SK-N-SH treated with all-trans-retinoic acid at 6 μM for 48 hours (cell line): ENCODE measurements at regions not wholly inside any gene's neighbourhood (a gene's known extent, or its start where the extent isn't known, plus 50 kb on each side); places are given as distances from the start of the nearest gene placed in this dataset.
"Not testable (repeated sequence)": the region's sequence is repeated elsewhere in the genome, so short reads cannot be mapped to it uniquely, and the experiment has no call there.

Experiments used
- ATAC-seq: fragments of 200-7000 bp; cut with Tn5 transposase; 3 replicates; pipeline ENCODE4 v1.9.1; 2020; ENCODE audit warnings: mild to moderate bottlenecking, moderate library complexity
- ARNTL ChIP-seq: fragments of 450-650 bp; formaldehyde crosslinking; IDR thresholded peaks from 2 replicates; pipeline ENCODE4 v1.5.0; 2020; ENCODE audit warnings: low read depth, mild to moderate bottlenecking, moderate library complexity, borderline replicate concordance
- BACH2 ChIP-seq: fragments of 250-450 bp; sonication (Bioruptor Pico); IDR thresholded peaks from 2 replicates; pipeline ENCODE4 v1.9.0; 2021; ENCODE audit warnings: mild to moderate bottlenecking, borderline replicate concordance
- CREB5 ChIP-seq: fragments of 250-450 bp; sonication (Bioruptor Pico); IDR thresholded peaks from 2 replicates; pipeline ENCODE4 v1.5.1; 2020; ENCODE audit warnings: low read depth, mild to moderate bottlenecking, moderate library complexity
- CSRNP3 ChIP-seq: fragments of 250-450 bp; sonication (Bioruptor Pico); IDR thresholded peaks from 2 replicates; pipeline ENCODE4 v1.5.1; 2021; ENCODE audit warnings: mild to moderate bottlenecking, moderate library complexity
- ESRRG ChIP-seq: fragments of 250-450 bp; sonication (Bioruptor Pico); IDR thresholded peaks from 2 replicates; pipeline ENCODE4 v1.6.1; 2021; ENCODE audit warnings: mild to moderate bottlenecking
- GLIS3 ChIP-seq: fragments of 250-450 bp; sonication (Bioruptor Pico); IDR thresholded peaks from 2 replicates; pipeline ENCODE4 v1.5.0; 2020; ENCODE audit warnings: mild to moderate bottlenecking, moderate library complexity
- ISL1 ChIP-seq: fragments of 250-450 bp; sonication (Bioruptor Pico); IDR thresholded peaks from 2 replicates; pipeline ENCODE4 v2.1.2; 2022; ENCODE audit warnings: mild to moderate bottlenecking, moderate library complexity
- OSR1 ChIP-seq: fragments of 250-450 bp; sonication (Bioruptor Pico); IDR thresholded peaks from 2 replicates; pipeline ENCODE4 v1.8.0; 2022; ENCODE audit warnings: moderate library complexity, mild to moderate bottlenecking, inconsistent platforms
- POU6F1 ChIP-seq: fragments of 250-450 bp; sonication (Bioruptor Pico); IDR thresholded peaks from 2 replicates; pipeline ENCODE4 v1.8.0; 2021; ENCODE audit warnings: low read depth, mild to moderate bottlenecking, moderate library complexity, borderline replicate concordance
- PPARA ChIP-seq: fragments of 250-450 bp; sonication (Bioruptor Pico); IDR thresholded peaks from 2 replicates; pipeline ENCODE4 v1.5.0; 2020; ENCODE audit warnings: mild to moderate bottlenecking, borderline replicate concordance
- RARB ChIP-seq: fragments of 250-450 bp; sonication (Bioruptor Pico); IDR thresholded peaks from 2 replicates; pipeline ENCODE4 v1.8.0; 2021; ENCODE audit warnings: mild to moderate bottlenecking, moderate library complexity
- SNAI2 ChIP-seq: fragments of 250-450 bp; sonication (Bioruptor Pico); IDR thresholded peaks from 2 replicates; pipeline ENCODE4 v1.5.0; 2020; ENCODE audit warnings: mild to moderate bottlenecking, moderate library complexity
- TCF4 ChIP-seq: fragments of 250-450 bp; sonication (Bioruptor Pico); IDR thresholded peaks from 2 replicates; pipeline ENCODE4 v1.8.0; 2021; ENCODE audit warnings: mild to moderate bottlenecking, moderate library complexity, borderline replicate concordance
- TOX ChIP-seq: fragments of 250-450 bp; sonication (Bioruptor Pico); IDR thresholded peaks from 2 replicates; pipeline ENCODE4 v1.8.0; 2021; ENCODE audit warnings: mild to moderate bottlenecking, moderate library complexity, borderline replicate concordance
- TSHZ2 ChIP-seq: fragments of 250-450 bp; sonication (Bioruptor Pico); IDR thresholded peaks from 2 replicates; pipeline ENCODE4 v1.5.0; 2020; ENCODE audit warnings: mild to moderate bottlenecking, moderate library complexity
- ZC3H10 ChIP-seq: fragments of 250-450 bp; sonication (Bioruptor Pico); IDR thresholded peaks from 2 replicates; pipeline ENCODE4 v1.5.1; 2021; ENCODE audit warnings: mild to moderate bottlenecking, moderate library complexity
- ZFP3 ChIP-seq: fragments of 250-450 bp; sonication (Bioruptor Pico); IDR thresholded peaks from 2 replicates; pipeline ENCODE4 v1.5.0; 2020; ENCODE audit warnings: mild to moderate bottlenecking, moderate library complexity
- ZFP30 ChIP-seq: fragments of 450-650 bp; formaldehyde crosslinking; IDR thresholded peaks from 2 replicates; pipeline ENCODE4 v1.5.0; 2022; ENCODE audit warnings: mild to moderate bottlenecking, moderate library complexity
- ZNF565 ChIP-seq: fragments of 450-650 bp; formaldehyde crosslinking; conservative IDR thresholded peaks from 2 replicates; pipeline ENCODE4 v1.5.0; 2020; ENCODE audit warnings: low read depth, mild to moderate bottlenecking, moderate library complexity
- ZNF70 ChIP-seq: fragments of 450-650 bp; formaldehyde crosslinking; IDR thresholded peaks from 2 replicates; pipeline ENCODE4 v1.5.0; 2020; ENCODE audit warnings: mild to moderate bottlenecking, moderate library complexity

- no peak for ATAC-seq
- TF ChIP-seq BACH2 (no peak), ZNF565 (CRISPR knock-in tag) (no peak), TSHZ2 (CRISPR knock-in tag) (no peak), TOX (no peak), ARNTL (CRISPR knock-in tag) (no peak), ESRRG (CRISPR knock-in tag) (no peak), CREB5 (no peak), GLIS3 (CRISPR knock-in tag) (no peak), ISL1 (CRISPR knock-in tag) (no peak), RARB (CRISPR knock-in tag) (no peak), SNAI2 (no peak), PPARA (CRISPR knock-in tag) (no peak), POU6F1 (CRISPR knock-in tag) (no peak)
Measured at GRCh38 chr6:91198588-91199255, 611.9 kb upstream of the MAP3K7 start.

GRCh38 chr6:91196729-91197128 lies 609.9 kb upstream of the MAP3K7 start:
- TF ChIP-seq ARNTL (CRISPR knock-in tag), result no peak
- no peak for TF ChIP-seq GLIS3 (CRISPR knock-in tag)
- TF ChIP-seq ZNF70, result no peak
- TF ChIP-seq RARB (CRISPR knock-in tag), result no peak
- TF ChIP-seq ESRRG (CRISPR knock-in tag), result no peak
- TF ChIP-seq ZC3H10, result no peak
- TF ChIP-seq, all 23 proteins: peak for 0
- ATAC-seq, result no peak

- no peak for ATAC-seq
- TF ChIP-seq CSRNP3 (CRISPR knock-in tag), result no peak
Measured at GRCh38 chr6:91193446-91193845, 606.6 kb upstream of the MAP3K7 start.

GRCh38 chr6:91190041-91190440 lies 603.2 kb upstream of the MAP3K7 start:
- ATAC-seq, result not testable (repeated sequence)

GRCh38 chr6:91185072-91185471 lies 598.2 kb upstream of the MAP3K7 start:
- no peak for ATAC-seq

More at GRCh38 chr6:91185072-91185471, 598.2 kb upstream of the MAP3K7 start:
- TF ChIP-seq OSR1 (CRISPR knock-in tag), result no peak
- TF ChIP-seq ARNTL (CRISPR knock-in tag), result no peak
- no peak for TF ChIP-seq TOX
- TF ChIP-seq SNAI2, result no peak
- no peak for TF ChIP-seq RARB (CRISPR knock-in tag)
- no peak for TF ChIP-seq TCF4 (CRISPR knock-in tag)
- TF ChIP-seq CSRNP3 (CRISPR knock-in tag), result no peak
- TF ChIP-seq ESRRG (CRISPR knock-in tag), result no peak
- TF ChIP-seq ZFP30 (CRISPR knock-in tag), result no peak
- TF ChIP-seq ZFP3, result no peak
- TF ChIP-seq, all 23 proteins: peak for 0
